Upper lobe of left lung (tissue), 4 donors: ENCODE measurements at regions not wholly inside any gene's neighbourhood (a gene's known extent, or its start where the extent isn't known, plus 50 kb on each side); places are given as distances from the start of the nearest gene placed in this dataset.
"Not testable (repeated sequence)": the region's sequence is repeated elsewhere in the genome, so short reads cannot be mapped to it uniquely, and the experiment has no call there.

Experiments used
- POLR2A ChIP-seq, 4 donors: fragments of 450-650 bp; IDR thresholded peaks; one replicate each; pipeline ENCODE4 v1.5.1; 2016 to 2017; ENCODE audit warnings: antibody characterized with exemption in 4 of 4, mild to moderate bottlenecking in 2 of 4
- POLR2AphosphoS5 ChIP-seq, 2 donors: sonication (generic); formaldehyde crosslinking; IDR thresholded peaks; one replicate each; pipeline ENCODE4 v1.5.1; 2017; ENCODE audit warnings: antibody characterized with exemption in 2 of 2
- TF ChIP-seq, protein P1 (sequence below), 6 experiments: fragments of 450-650 bp in 4 of 6; fragments of 200-600 bp in 2 of 6; sonication (generic) in 2 of 6; IDR thresholded peaks; one replicate each; pipeline ENCODE4 v1.5.1; 2016 to 2019; ENCODE audit warnings: antibody characterized with exemption in 6 of 6

DNA sequence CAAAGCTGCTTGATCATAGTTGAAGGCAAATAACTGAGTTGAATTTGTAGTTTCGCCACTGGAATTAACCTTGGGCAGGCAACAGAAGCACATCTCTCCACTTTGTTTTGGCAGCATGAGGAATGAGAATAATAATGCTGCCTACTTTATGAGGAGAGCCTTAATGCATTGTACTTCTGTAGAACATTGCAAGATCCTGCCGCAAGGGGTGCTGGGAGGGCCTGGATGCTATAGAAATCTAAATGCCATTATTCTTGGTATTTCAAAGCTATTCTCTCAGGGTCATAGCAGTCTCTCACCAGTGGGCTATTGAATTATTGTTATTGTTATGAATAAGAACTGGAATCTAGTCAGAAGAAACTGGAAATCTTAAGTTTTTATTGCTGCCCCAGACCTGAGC, 1715.4 kb downstream of the KHDRBS2 start:
- TF ChIP-seq, protein P1, sequence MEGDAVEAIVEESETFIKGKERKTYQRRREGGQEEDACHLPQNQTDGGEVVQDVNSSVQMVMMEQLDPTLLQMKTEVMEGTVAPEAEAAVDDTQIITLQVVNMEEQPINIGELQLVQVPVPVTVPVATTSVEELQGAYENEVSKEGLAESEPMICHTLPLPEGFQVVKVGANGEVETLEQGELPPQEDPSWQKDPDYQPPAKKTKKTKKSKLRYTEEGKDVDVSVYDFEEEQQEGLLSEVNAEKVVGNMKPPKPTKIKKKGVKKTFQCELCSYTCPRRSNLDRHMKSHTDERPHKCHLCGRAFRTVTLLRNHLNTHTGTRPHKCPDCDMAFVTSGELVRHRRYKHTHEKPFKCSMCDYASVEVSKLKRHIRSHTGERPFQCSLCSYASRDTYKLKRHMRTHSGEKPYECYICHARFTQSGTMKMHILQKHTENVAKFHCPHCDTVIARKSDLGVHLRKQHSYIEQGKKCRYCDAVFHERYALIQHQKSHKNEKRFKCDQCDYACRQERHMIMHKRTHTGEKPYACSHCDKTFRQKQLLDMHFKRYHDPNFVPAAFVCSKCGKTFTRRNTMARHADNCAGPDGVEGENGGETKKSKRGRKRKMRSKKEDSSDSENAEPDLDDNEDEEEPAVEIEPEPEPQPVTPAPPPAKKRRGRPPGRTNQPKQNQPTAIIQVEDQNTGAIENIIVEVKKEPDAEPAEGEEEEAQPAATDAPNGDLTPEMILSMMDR (IDR thresholded peaks at IDR 0.05) = not testable (repeated sequence)
- not testable (repeated sequence) for TF ChIP-seq POLR2AphosphoS5, POLR2A (IDR thresholded peaks at IDR 0.05)
